ENCODE measurements at regions not wholly inside any gene's neighbourhood (a gene's known extent, or its start where the extent isn't known, plus 50 kb on each side); places are given as distances from the start of the nearest gene placed in this dataset.

DNA sequence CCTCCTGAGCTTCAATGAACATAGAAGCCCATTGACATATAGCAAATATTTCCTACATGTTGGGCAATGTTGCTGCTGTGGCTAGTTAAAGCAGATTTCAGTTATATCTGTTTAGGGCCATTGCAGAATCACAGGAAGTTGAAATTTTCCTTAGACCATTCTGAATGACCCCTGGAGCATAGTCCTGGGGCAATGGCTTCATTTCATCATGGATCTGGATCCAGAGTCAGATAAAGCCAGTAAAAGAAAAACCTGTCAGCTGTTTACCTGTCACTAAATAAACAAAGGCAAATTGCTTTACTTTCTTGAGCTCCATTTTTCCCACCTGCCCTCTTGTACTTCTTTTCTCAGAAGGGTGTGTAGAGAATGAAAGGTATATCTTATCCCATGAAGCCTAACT, 494.0 kb upstream of the MAP3K7 start:
- TF ChIP-seq ZSCAN29 (IDR thresholded peaks at IDR 0.05) (no peak), BMI1 (IDR thresholded peaks at IDR 0.05; ENCODE audit: borderline replicate concordance) (no peak), SUZ12 (IDR thresholded peaks at IDR 0.05; ENCODE audit: unreplicated experiment) (no peak), NFYB (IDR thresholded peaks at IDR 0.05; ENCODE audit: insufficient read depth, low read depth, low read length) (no peak), IKZF2 (IDR thresholded peaks at IDR 0.05) (no peak), FOS (IDR thresholded peaks at IDR 0.05; ENCODE audit: borderline replicate concordance, extremely low read depth, insufficient read length) (no peak), ASH2L (IDR thresholded peaks at IDR 0.05; ENCODE audit: borderline replicate concordance, low read depth) (no peak)
- TF ChIP-seq, protein P1, sequence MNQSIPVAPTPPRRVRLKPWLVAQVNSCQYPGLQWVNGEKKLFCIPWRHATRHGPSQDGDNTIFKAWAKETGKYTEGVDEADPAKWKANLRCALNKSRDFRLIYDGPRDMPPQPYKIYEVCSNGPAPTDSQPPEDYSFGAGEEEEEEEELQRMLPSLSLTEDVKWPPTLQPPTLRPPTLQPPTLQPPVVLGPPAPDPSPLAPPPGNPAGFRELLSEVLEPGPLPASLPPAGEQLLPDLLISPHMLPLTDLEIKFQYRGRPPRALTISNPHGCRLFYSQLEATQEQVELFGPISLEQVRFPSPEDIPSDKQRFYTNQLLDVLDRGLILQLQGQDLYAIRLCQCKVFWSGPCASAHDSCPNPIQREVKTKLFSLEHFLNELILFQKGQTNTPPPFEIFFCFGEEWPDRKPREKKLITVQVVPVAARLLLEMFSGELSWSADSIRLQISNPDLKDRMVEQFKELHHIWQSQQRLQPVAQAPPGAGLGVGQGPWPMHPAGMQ (IDR thresholded peaks at IDR 0.05; ENCODE audit: borderline replicate concordance), result no peak
- TF ChIP-seq, protein P2, sequence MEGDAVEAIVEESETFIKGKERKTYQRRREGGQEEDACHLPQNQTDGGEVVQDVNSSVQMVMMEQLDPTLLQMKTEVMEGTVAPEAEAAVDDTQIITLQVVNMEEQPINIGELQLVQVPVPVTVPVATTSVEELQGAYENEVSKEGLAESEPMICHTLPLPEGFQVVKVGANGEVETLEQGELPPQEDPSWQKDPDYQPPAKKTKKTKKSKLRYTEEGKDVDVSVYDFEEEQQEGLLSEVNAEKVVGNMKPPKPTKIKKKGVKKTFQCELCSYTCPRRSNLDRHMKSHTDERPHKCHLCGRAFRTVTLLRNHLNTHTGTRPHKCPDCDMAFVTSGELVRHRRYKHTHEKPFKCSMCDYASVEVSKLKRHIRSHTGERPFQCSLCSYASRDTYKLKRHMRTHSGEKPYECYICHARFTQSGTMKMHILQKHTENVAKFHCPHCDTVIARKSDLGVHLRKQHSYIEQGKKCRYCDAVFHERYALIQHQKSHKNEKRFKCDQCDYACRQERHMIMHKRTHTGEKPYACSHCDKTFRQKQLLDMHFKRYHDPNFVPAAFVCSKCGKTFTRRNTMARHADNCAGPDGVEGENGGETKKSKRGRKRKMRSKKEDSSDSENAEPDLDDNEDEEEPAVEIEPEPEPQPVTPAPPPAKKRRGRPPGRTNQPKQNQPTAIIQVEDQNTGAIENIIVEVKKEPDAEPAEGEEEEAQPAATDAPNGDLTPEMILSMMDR (IDR thresholded peaks at IDR 0.05 in 2 of 3, conservative IDR thresholded peaks at IDR 0.05 in 1 of 3; ENCODE audit: control insufficient read depth in 2 of 3, extremely low read depth in 1 of 3, insufficient read depth in 1 of 3, low read depth in 3 of 3, low read length in 3 of 3), result no peak
- TF ChIP-seq, protein P3, sequence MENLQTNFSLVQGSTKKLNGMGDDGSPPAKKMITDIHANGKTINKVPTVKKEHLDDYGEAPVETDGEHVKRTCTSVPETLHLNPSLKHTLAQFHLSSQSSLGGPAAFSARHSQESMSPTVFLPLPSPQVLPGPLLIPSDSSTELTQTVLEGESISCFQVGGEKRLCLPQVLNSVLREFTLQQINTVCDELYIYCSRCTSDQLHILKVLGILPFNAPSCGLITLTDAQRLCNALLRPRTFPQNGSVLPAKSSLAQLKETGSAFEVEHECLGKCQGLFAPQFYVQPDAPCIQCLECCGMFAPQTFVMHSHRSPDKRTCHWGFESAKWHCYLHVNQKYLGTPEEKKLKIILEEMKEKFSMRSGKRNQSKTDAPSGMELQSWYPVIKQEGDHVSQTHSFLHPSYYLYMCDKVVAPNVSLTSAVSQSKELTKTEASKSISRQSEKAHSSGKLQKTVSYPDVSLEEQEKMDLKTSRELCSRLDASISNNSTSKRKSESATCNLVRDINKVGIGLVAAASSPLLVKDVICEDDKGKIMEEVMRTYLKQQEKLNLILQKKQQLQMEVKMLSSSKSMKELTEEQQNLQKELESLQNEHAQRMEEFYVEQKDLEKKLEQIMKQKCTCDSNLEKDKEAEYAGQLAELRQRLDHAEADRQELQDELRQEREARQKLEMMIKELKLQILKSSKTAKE (IDR thresholded peaks at IDR 0.05; ENCODE audit: low read depth, poor library complexity, severe bottlenecking), result no peak
- intact Hi-C loops (cut with micrococcal nuclease; ENCODE audit: unreplicated experiment), result loop anchor here (1.0 to 5.0 kb wide), 3 partner anchors 140 to 1696 kb away; no protein-coding TSS in a partner anchor
- in situ Hi-C loops (cut with MboI), result loop anchor here (25.0 kb wide), 1 partner anchor 1556 kb away; no protein-coding TSS in a partner anchor
- no peak for FAIRE-seq
- POLR2A ChIA-PET, result no interaction called here
- SMC1A ChIA-PET (ENCODE audit: uncharacterized antibody, unreplicated experiment), result interaction anchor here (0.7 to 3.4 kb wide), 25 partner anchors 9 to 1936 kb away, joined by 3 to 25 read pairs (median 4); no protein-coding TSS in a partner anchor
- no peak overlapping the region for H3K9ac ChIP-seq (ENCODE audit: control insufficient read depth, insufficient read depth, low read length)
- no peaks in the 10 kb centered on the region for H3K27me3 ChIP-seq (replicated peaks in 1 of 2; ENCODE audit: control insufficient read depth in 2 of 2, insufficient read depth in 2 of 2, low read length in 1 of 2)
- no peak overlapping the region for H3K4me3 ChIP-seq
- no TSS peak for BruUV-seq (replicated peaks)
- no peaks in the 10 kb centered on the region for H3K9me3 ChIP-seq (replicated peaks; ENCODE audit: control insufficient read depth, insufficient read depth, low read length)
- CTCF ChIA-PET, result interaction anchor here (0.6 to 3.4 kb wide), 41 partner anchors 10 to 1698 kb away, joined by 3 to 44 read pairs (median 4); no protein-coding TSS in a partner anchor
- H2AFZ ChIP-seq (ENCODE audit: control insufficient read depth, low read depth, low read length), result no peak overlapping the region
- H4K20me1 ChIP-seq (ENCODE audit: control insufficient read depth, insufficient read depth), result no peaks in the 10 kb centered on the region
- H3K36me3 ChIP-seq (ENCODE audit: control insufficient read depth in 2 of 2, insufficient read depth in 2 of 2, low read length in 1 of 2), result no peaks in the 10 kb centered on the region
- RAD21 ChIA-PET (ENCODE audit: unreplicated experiment), result interaction anchor here (0.9 to 4.7 kb wide), 18 partner anchors 13 to 1784 kb away, joined by 3 to 34 read pairs (median 4); no protein-coding TSS in a partner anchor
- H3K4me2 ChIP-seq (ENCODE audit: control insufficient read depth, insufficient read depth), result no peak overlapping the region
- H3K27ac ChIP-seq (ENCODE audit: control insufficient read depth, insufficient read depth), result no peak overlapping the region
- no peaks in the 10 kb centered on the region for H3K79me2 ChIP-seq (ENCODE audit: control insufficient read depth, insufficient read depth, low read length)
- no peak for DNase-seq (ENCODE audit: low read depth, low spot score)
- H3K4me1 ChIP-seq (ENCODE audit: control insufficient read depth, insufficient read depth, low read length), result no peaks in the 10 kb centered on the region
- no peak for ATAC-seq

Measured in GM12878 (cell line).